Colonic mucosa (tissue), 4 donors: ENCODE measurements at regions not wholly inside any gene's neighbourhood (a gene's known extent, or its start where the extent isn't known, plus 50 kb on each side); places are given as distances from the start of the nearest gene placed in this dataset.
"Not testable (repeated sequence)": the region's sequence is repeated elsewhere in the genome, so short reads cannot be mapped to it uniquely, and the experiment has no call there.

ENCODE experiments used
- DNase-seq: peaks from one replicate; pipeline ENCODE4 v3.0.0-alpha.2; 2020
- H3K27ac ChIP-seq: fragments of 200-600 bp; one replicate; pipeline ENCODE4 v1.8.0; 2021
- H3K27me3 ChIP-seq: fragments of 200-600 bp; one replicate; pipeline ENCODE4 v1.8.0; 2021
- H3K36me3 ChIP-seq: fragments of 200-600 bp; one replicate; pipeline ENCODE4 v1.8.0; 2021
- H3K4me1 ChIP-seq: fragments of 200-600 bp; one replicate; pipeline ENCODE4 v1.8.0; 2021; ENCODE audit warnings: mild to moderate bottlenecking
- H3K4me3 ChIP-seq: fragments of 200-600 bp; one replicate; pipeline ENCODE4 v1.8.0; 2021
- H3K9ac ChIP-seq, 2 donors: one replicate each; pipeline ENCODE4 v1.7.0; 2013; ENCODE audit warnings: control low read depth in 2 of 2, low read depth in 2 of 2, low read length in 2 of 2
- H3K9me3 ChIP-seq: fragments of 200-600 bp; one replicate; pipeline ENCODE4 v1.8.0; 2021
- CTCF ChIP-seq: fragments of 200-600 bp; IDR thresholded peaks from one replicate; pipeline ENCODE4 v1.8.0; 2022; ENCODE audit warnings: antibody characterized with exemption, mild to moderate bottlenecking
- intact Hi-C: fragments of 100-400 bp; cut with DNase I; formaldehyde crosslinking; loops from one replicate; pipeline ENCODE4 v1.14.1; 2022
- donor health status: healthy.
- donor health status: DM: no; HTN: no; CAD: no.
- donor health status: DM: no; HTN: no; CAD: no.

GRCh38 chr5:96101358-96102089, 139.9 kb upstream of the ELL2 start:
- no peak for DNase-seq
- H3K9me3 ChIP-seq: no peaks in the 10 kb centered on the region
- no peak for TF ChIP-seq CTCF
- no peaks in the 10 kb centered on the region for H3K4me1 ChIP-seq
- intact Hi-C loops: no loop called here
- no peak overlapping the region for H3K4me3 ChIP-seq
- no peaks in the 10 kb centered on the region for H3K27me3 ChIP-seq
- H3K36me3 ChIP-seq: no peaks in the 10 kb centered on the region
- H3K9ac ChIP-seq: no peak overlapping the region
- no peak overlapping the region for H3K27ac ChIP-seq

- intact Hi-C loops, H3K27me3 ChIP-seq, H3K4me1 ChIP-seq, H3K27ac ChIP-seq, H3K9me3 ChIP-seq, DNase-seq, H3K9ac ChIP-seq, H3K4me3 ChIP-seq, H3K36me3 ChIP-seq: not testable (repeated sequence)
Measured at GRCh38 chr5:96097488-96097887, 135.8 kb upstream of the ELL2 start.

GRCh38 chr5:96096724-96097123, 135.1 kb upstream of the ELL2 start:
- H3K27ac ChIP-seq: no peak overlapping the region
- H3K9ac ChIP-seq: no peak overlapping the region
- H3K27me3 ChIP-seq: no peaks in the 10 kb centered on the region
- H3K4me3 ChIP-seq: no peak overlapping the region
- H3K4me1 ChIP-seq: no peaks in the 10 kb centered on the region
- no peaks in the 10 kb centered on the region for H3K9me3 ChIP-seq
- TF ChIP-seq CTCF: no peak
- H3K36me3 ChIP-seq: no peaks in the 10 kb centered on the region
- intact Hi-C loops: no loop called here
- no peak for DNase-seq

- Histone ChIP-seq H3K9ac (no peak overlapping the region), H3K27ac (no peak overlapping the region), H3K27me3 (no peaks in the 10 kb centered on the region), H3K4me1 (no peaks in the 10 kb centered on the region), H3K36me3 (no peaks in the 10 kb centered on the region), H3K9me3 (no peaks in the 10 kb centered on the region), H3K4me3 (no peak overlapping the region)
- TF ChIP-seq CTCF: no peak
- peak; percentile 30 for DNase-seq
- intact Hi-C loops: no loop called here
Measured at GRCh38 chr5:96094904-96095303, 133.3 kb upstream of the ELL2 start.

GRCh38 chr5:96093890-96094381, 132.3 kb upstream of the ELL2 start:
- no peak overlapping the region for H3K27ac ChIP-seq
- H3K36me3 ChIP-seq: no peaks in the 10 kb centered on the region
- no peaks in the 10 kb centered on the region for H3K9me3 ChIP-seq
- intact Hi-C loops: no loop called here
- no peak for TF ChIP-seq CTCF
- no peak overlapping the region for H3K9ac ChIP-seq
- no peak overlapping the region for H3K4me3 ChIP-seq
- no peak for DNase-seq
- no peaks in the 10 kb centered on the region for H3K27me3 ChIP-seq
- no peaks in the 10 kb centered on the region for H3K4me1 ChIP-seq

- Histone ChIP-seq H3K9ac (no peak overlapping the region), H3K27ac (no peak overlapping the region), H3K4me3 (no peak overlapping the region), H3K4me1 (no peaks in the 10 kb centered on the region), H3K36me3 (no peaks in the 10 kb centered on the region), H3K27me3 (no peaks in the 10 kb centered on the region), H3K9me3 (no peaks in the 10 kb centered on the region)
- peak; percentile 22 for DNase-seq
- intact Hi-C loops: no loop called here
- no peak for TF ChIP-seq CTCF
Measured at GRCh38 chr5:96093340-96093739, 131.7 kb upstream of the ELL2 start.
